ENCODE measurements at regions not wholly inside any gene's neighbourhood (a gene's known extent, or its start where the extent isn't known, plus 50 kb on each side); places are given as distances from the start of the nearest gene placed in this dataset.

DNA sequence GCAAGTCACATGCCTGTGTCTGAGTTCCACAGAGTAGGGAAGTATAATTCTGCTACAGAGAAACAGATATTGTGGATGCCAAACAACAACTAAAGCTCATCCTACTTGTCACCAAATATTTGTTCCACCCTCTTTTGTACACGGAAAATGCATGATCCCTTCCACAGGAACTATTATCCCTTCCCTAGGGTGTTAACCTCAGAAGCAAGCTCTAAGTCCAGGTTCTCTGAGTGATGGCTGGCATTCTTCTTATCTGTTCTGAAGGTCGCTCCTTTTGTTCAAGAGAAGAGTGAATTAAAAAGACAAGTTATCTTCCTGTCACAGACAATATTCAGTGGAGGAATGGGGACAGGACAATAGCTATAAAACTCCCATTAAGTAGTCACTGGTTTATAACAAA lies 460.1 kb upstream of the GCFC2 start:
- Histone ChIP-seq H3K27ac (no peak overlapping the region), H3K9me3 (ENCODE audit: low read depth) (no peaks in the 10 kb centered on the region), H2AFZ (no peak overlapping the region), H3K79me2 (ENCODE audit: insufficient read depth) (no peaks in the 10 kb centered on the region), H3F3A (ENCODE audit: insufficient read depth) (no peaks in the 10 kb centered on the region), H3K4me3 (no peak overlapping the region), H3K9me2 (ENCODE audit: insufficient read depth) (no peaks in the 10 kb centered on the region), H3K4me1 (ENCODE audit: insufficient read depth) (no peaks in the 10 kb centered on the region), H3K4me2 (ENCODE audit: unreplicated experiment) (no peak overlapping the region), H4K20me1 (ENCODE audit: insufficient read depth) (no peaks in the 10 kb centered on the region), H3K9ac (no peak overlapping the region), H3K27me3 (replicated peaks; ENCODE audit: insufficient read depth) (no peaks in the 10 kb centered on the region), H3K36me3 (ENCODE audit: low read depth) (no peaks in the 10 kb centered on the region)
- WGBS, 2 experiments (ENCODE audit: low coverage in 1 of 2, low lambda C conversion rate in 2 of 2, missing lambda C conversion rate in 2 of 2) = 1 to 4% methylated on average over 2 of the region's 2 CpGs
- TF ChIP-seq EZH2 (IDR thresholded peaks at IDR 0.05; ENCODE audit: insufficient read depth, poor library complexity, severe bottlenecking) (no peak), EZH2phosphoT487 (IDR thresholded peaks at IDR 0.05; ENCODE audit: insufficient read depth, low read depth) (no peak)
- in situ Hi-C loops (cut with MboI) = no loop called here
- no peak for DNase-seq

DNA sequence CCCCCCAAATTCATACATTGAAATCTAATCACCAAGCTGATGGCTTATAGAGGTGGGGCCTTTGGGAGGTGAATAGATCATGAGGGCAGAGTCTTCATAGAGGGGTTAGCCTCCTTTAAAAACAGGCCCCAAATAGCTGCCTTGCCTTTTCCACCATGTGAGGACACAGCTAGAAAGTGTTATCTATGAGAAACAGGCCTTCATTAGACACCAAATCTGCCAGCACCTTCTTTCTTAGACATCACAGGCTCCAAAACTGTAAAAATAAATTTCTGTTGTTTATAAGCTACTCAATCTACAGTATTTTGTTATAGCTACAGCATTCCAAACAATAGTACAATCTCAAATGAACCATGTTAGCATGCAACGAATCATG lies 459.3 kb upstream of the GCFC2 start:
- 4 to 6% methylated on average over 1 of the region's 1 CpG for WGBS, 2 experiments (ENCODE audit: low coverage in 1 of 2, low lambda C conversion rate in 2 of 2, missing lambda C conversion rate in 2 of 2)
- H3K4me2 ChIP-seq (ENCODE audit: unreplicated experiment) = no peak overlapping the region
- TF ChIP-seq EZH2phosphoT487 (IDR thresholded peaks at IDR 0.05; ENCODE audit: insufficient read depth, low read depth) (no peak), EZH2 (IDR thresholded peaks at IDR 0.05; ENCODE audit: insufficient read depth, poor library complexity, severe bottlenecking) (no peak)
- no peak overlapping the region for H3K9ac ChIP-seq
- H3K27me3 ChIP-seq (replicated peaks; ENCODE audit: insufficient read depth) = no peaks in the 10 kb centered on the region
- in situ Hi-C loops (cut with MboI) = no loop called here
- H3K79me2 ChIP-seq (ENCODE audit: insufficient read depth) = no peaks in the 10 kb centered on the region
- no peaks in the 10 kb centered on the region for H3K36me3 ChIP-seq (ENCODE audit: low read depth)
- no peaks in the 10 kb centered on the region for H4K20me1 ChIP-seq (ENCODE audit: insufficient read depth)
- H3K27ac ChIP-seq = no peak overlapping the region
- no peaks in the 10 kb centered on the region for H3K9me3 ChIP-seq (ENCODE audit: low read depth)
- H3K4me3 ChIP-seq = no peak overlapping the region
- no peaks in the 10 kb centered on the region for H3F3A ChIP-seq (ENCODE audit: insufficient read depth)
- no peaks in the 10 kb centered on the region for H3K4me1 ChIP-seq (ENCODE audit: insufficient read depth)
- no peaks in the 10 kb centered on the region for H3K9me2 ChIP-seq (ENCODE audit: insufficient read depth)
- DNase-seq = no peak
- no peak overlapping the region for H2AFZ ChIP-seq

DNA sequence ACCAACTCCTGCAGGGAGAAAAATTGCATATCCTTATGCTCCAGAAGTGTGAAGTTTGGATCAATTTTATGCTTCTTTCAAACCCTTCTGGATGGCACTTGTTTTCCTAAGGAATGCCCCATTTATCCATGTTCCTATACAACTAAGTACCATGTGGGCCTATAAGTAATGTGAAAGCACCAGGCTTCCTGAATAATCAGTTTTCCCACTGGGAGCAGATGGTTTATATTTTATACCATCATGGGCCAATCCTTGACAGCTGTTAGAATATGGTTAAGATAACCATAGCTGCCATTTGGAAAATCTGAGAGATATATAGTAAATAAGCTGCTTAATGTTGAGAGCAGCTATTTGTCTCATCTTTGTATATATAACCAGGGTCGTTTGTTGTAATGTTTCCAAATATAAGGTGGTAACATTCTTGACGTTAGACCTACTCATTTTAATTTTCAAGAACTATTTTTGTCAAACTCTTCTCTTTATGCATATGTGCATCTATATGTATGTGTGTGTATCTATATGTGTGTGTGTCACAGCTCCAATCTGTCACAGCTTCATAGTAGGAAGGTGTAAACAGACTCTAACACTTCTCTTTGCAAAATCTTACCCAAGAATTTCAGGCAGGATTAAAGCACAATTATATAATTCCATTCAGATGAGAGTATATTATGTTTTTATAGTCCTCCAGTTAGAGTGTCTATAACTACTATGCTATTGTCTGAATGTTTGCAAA lies 458.7 kb upstream of the GCFC2 start:
- no peaks in the 10 kb centered on the region for H3K79me2 ChIP-seq (ENCODE audit: insufficient read depth)
- no peak overlapping the region for H3K27ac ChIP-seq
- H3K4me2 ChIP-seq (ENCODE audit: unreplicated experiment) = no peak overlapping the region
- H2AFZ ChIP-seq = no peak overlapping the region
- in situ Hi-C loops (cut with MboI) = no loop called here
- no peaks in the 10 kb centered on the region for H3K36me3 ChIP-seq (ENCODE audit: low read depth)
- no peaks in the 10 kb centered on the region for H3K9me2 ChIP-seq (ENCODE audit: insufficient read depth)
- no peaks in the 10 kb centered on the region for H3K9me3 ChIP-seq (ENCODE audit: low read depth)
- no peak overlapping the region for H3K9ac ChIP-seq
- no peaks in the 10 kb centered on the region for H3K27me3 ChIP-seq (replicated peaks; ENCODE audit: insufficient read depth)
- no peak overlapping the region for H3K4me3 ChIP-seq
- no peaks in the 10 kb centered on the region for H3F3A ChIP-seq (ENCODE audit: insufficient read depth)
- H4K20me1 ChIP-seq (ENCODE audit: insufficient read depth) = no peaks in the 10 kb centered on the region
- TF ChIP-seq EZH2phosphoT487 (IDR thresholded peaks at IDR 0.05; ENCODE audit: insufficient read depth, low read depth) (no peak), EZH2 (IDR thresholded peaks at IDR 0.05; ENCODE audit: insufficient read depth, poor library complexity, severe bottlenecking) (no peak)
- DNase-seq = no peak
- WGBS, 2 experiments (ENCODE audit: low coverage in 1 of 2, low lambda C conversion rate in 2 of 2, missing lambda C conversion rate in 2 of 2) = 0 to 2% methylated on average over 2 of the region's 2 CpGs
- no peaks in the 10 kb centered on the region for H3K4me1 ChIP-seq (ENCODE audit: insufficient read depth)

DNA sequence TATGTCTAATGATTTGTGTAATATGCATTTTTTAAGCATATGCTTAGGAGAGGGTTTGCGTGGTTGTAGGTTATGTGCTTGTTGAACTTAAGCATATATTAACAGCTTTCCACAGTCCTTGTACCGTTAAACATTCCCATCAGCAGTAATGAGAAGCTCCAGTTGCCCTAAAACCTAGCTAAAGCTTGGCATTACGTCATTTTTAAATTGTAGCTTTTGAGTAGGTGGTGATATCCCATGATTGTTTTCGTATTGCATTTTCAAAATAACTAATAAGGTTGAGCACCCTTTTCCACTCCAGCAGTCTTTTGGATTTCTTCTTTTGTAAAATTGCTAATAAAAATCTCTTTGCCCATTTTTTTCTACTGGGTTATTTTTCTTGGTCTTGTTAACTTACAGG lies 453.1 kb upstream of the GCFC2 start:
- Histone ChIP-seq H3K27me3 (replicated peaks; ENCODE audit: insufficient read depth) (no peaks in the 10 kb centered on the region), H3F3A (ENCODE audit: insufficient read depth) (no peaks in the 10 kb centered on the region), H2AFZ (no peak overlapping the region), H3K4me2 (ENCODE audit: unreplicated experiment) (no peak overlapping the region), H3K27ac (no peak overlapping the region), H3K9me2 (ENCODE audit: insufficient read depth) (no peaks in the 10 kb centered on the region), H3K4me3 (no peak overlapping the region), H3K9me3 (ENCODE audit: low read depth) (no peaks in the 10 kb centered on the region), H3K79me2 (ENCODE audit: insufficient read depth) (no peaks in the 10 kb centered on the region), H3K9ac (no peak overlapping the region), H4K20me1 (ENCODE audit: insufficient read depth) (no peaks in the 10 kb centered on the region), H3K36me3 (ENCODE audit: low read depth) (no peaks in the 10 kb centered on the region), H3K4me1 (ENCODE audit: insufficient read depth) (no peaks in the 10 kb centered on the region)
- TF ChIP-seq EZH2phosphoT487 (IDR thresholded peaks at IDR 0.05; ENCODE audit: insufficient read depth, low read depth) = no peak
- in situ Hi-C loops (cut with MboI) = no loop called here
- DNase-seq = no peak
- WGBS, 2 experiments (ENCODE audit: low coverage in 1 of 2, low lambda C conversion rate in 2 of 2, missing lambda C conversion rate in 2 of 2) = 10 to 17% methylated on average over 4 of the region's 4 CpGs

DNA sequence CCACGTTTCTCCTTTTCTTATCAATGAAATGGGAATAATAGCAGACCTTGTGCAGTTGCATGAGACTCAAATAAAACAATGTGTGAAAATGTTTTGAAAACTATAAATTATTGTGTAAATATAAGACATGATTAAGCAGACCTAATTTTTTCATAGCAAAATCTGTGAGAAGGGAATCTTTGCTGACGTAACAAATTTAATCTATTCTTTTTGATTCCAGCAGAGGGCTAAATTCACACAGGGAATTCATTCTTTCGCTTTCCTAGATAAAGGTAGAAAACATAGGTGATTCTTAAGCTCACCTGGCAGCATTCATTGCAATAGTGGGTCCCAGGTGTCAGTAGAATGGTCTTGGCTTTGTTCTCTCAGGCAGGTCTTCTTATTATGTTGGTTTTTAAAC lies 450.0 kb upstream of the GCFC2 start:
- H3K27me3 ChIP-seq (replicated peaks; ENCODE audit: insufficient read depth) = no peaks in the 10 kb centered on the region
- H3K4me1 ChIP-seq (ENCODE audit: insufficient read depth) = no peaks in the 10 kb centered on the region
- DNase-seq = no peak
- no peak for TF ChIP-seq EZH2 (IDR thresholded peaks at IDR 0.05; ENCODE audit: insufficient read depth, poor library complexity, severe bottlenecking)
- no peak for TF ChIP-seq EZH2phosphoT487 (IDR thresholded peaks at IDR 0.05; ENCODE audit: insufficient read depth, low read depth)
- H3K9me3 ChIP-seq (ENCODE audit: low read depth) = no peaks in the 10 kb centered on the region
- H3K9me2 ChIP-seq (ENCODE audit: insufficient read depth) = no peaks in the 10 kb centered on the region
- H3K27ac ChIP-seq = no peak overlapping the region
- no peaks in the 10 kb centered on the region for H4K20me1 ChIP-seq (ENCODE audit: insufficient read depth)
- no peak overlapping the region for H3K9ac ChIP-seq
- no peaks in the 10 kb centered on the region for H3K36me3 ChIP-seq (ENCODE audit: low read depth)
- H3K79me2 ChIP-seq (ENCODE audit: insufficient read depth) = no peaks in the 10 kb centered on the region
- no peak overlapping the region for H2AFZ ChIP-seq
- no peaks in the 10 kb centered on the region for H3F3A ChIP-seq (ENCODE audit: insufficient read depth)
- in situ Hi-C loops (cut with MboI) = no loop called here
- no peak overlapping the region for H3K4me3 ChIP-seq
- no peak overlapping the region for H3K4me2 ChIP-seq (ENCODE audit: unreplicated experiment)
- 11 to 15% methylated on average over 3 of the region's 3 CpGs for WGBS, 2 experiments (ENCODE audit: low coverage in 1 of 2, low lambda C conversion rate in 2 of 2, missing lambda C conversion rate in 2 of 2)

All from GM23248 (cell line).